PC-9 (cell line): ENCODE measurements at regions not wholly inside any gene's neighbourhood (a gene's known extent, or its start where the extent isn't known, plus 50 kb on each side); places are given as distances from the start of the nearest gene placed in this dataset.

Source experiments
- BruUV-seq: library from RNA; stranded (reverse); fragments of 400-500 nt; replicated peaks from 2 replicates; lab custom pipeline; 2021; lab: Mats Ljungman, UMichigan
- CTCF ChIA-PET: fragments of 300-600 bp; sonication (Branson Sonifier 250); formaldehyde crosslinking; loops from one replicate; lab custom pipeline; 2022; ENCODE audit warnings: antibody characterized with exemption; lab: Charles Lee
- POLR2A ChIA-PET: fragments of 300-600 bp; sonication (Branson Sonifier 250); formaldehyde crosslinking; loops from one replicate; lab custom pipeline; 2022; ENCODE audit warnings: antibody characterized with exemption; ENCODE audit not compliant: unreplicated experiment; lab: Charles Lee
- DNase-seq, 2 experiments: peaks; one replicate each; pipeline versions ENCODE4 v3.0.0 to v3.0.0-alpha.2; 2015 to 2022; ENCODE audit warnings: mixed read lengths in 1 of 2
- H2AFZ ChIP-seq: fragments of 200-600 bp; sonication (generic); 2 replicates; pipeline ENCODE4 v1.8.1; 2017; ENCODE audit warnings: antibody characterized with exemption
- H3F3A ChIP-seq: fragments of 200-600 bp; sonication (generic); 2 replicates; pipeline ENCODE4 v1.8.1; 2017; ENCODE audit warnings: antibody characterized with exemption, mild to moderate bottlenecking, low read depth; ENCODE audit not compliant: insufficient read depth
- H3K27ac ChIP-seq: fragments of 200-600 bp; sonication (generic); 2 replicates; pipeline ENCODE4 v1.6.1; 2016; ENCODE audit warnings: mixed run types
- H3K27me3 ChIP-seq: fragments of 200-600 bp; sonication (generic); 2 replicates; pipeline ENCODE4 v1.6.1; 2016; ENCODE audit warnings: low read depth, mixed run types; ENCODE audit not compliant: insufficient read depth
- H3K36me3 ChIP-seq: fragments of 200-600 bp; sonication (generic); 2 replicates; pipeline ENCODE4 v1.6.1; 2016; ENCODE audit warnings: low read depth, mixed run types
- H3K4me1 ChIP-seq: fragments of 200-600 bp; sonication (generic); replicated peaks from 2 replicates; pipeline ENCODE4 v1.6.1; 2016; ENCODE audit warnings: mixed run types; ENCODE audit not compliant: insufficient read depth
- H3K4me2 ChIP-seq: fragments of 200-600 bp; sonication (generic); 2 replicates; pipeline ENCODE4 v1.6.1; 2017; ENCODE audit warnings: mixed run types
- H3K4me3 ChIP-seq: fragments of 200-600 bp; sonication (generic); 2 replicates; pipeline ENCODE4 v1.6.1; 2016; ENCODE audit warnings: mixed run types
- H3K79me2 ChIP-seq: fragments of 200-600 bp; sonication (generic); 2 replicates; pipeline ENCODE4 v1.6.1; 2017; ENCODE audit warnings: low read depth, mixed run types
- H3K9me2 ChIP-seq: fragments of 200-600 bp; sonication (generic); 2 replicates; pipeline ENCODE4 v1.8.1; 2017; ENCODE audit warnings: mild to moderate bottlenecking; ENCODE audit not compliant: insufficient read depth
- H3K9me3 ChIP-seq: fragments of 200-600 bp; sonication (generic); 2 replicates; pipeline ENCODE4 v1.8.1; 2016; ENCODE audit warnings: low read depth; ENCODE audit not compliant: insufficient read depth
- H4K20me1 ChIP-seq: fragments of 200-600 bp; sonication (generic); 2 replicates; pipeline ENCODE4 v1.8.1; 2017; ENCODE audit not compliant: insufficient read depth
- CTCF ChIP-seq: fragments of 200-600 bp; sonication (generic); conservative IDR thresholded peaks from 2 replicates; pipeline ENCODE4 v1.6.1; 2017; ENCODE audit warnings: mixed run types, antibody characterized with exemption, mild to moderate bottlenecking, moderate library complexity
- EZH2 ChIP-seq: fragments of 200-600 bp; sonication (generic); IDR thresholded peaks from 2 replicates; pipeline ENCODE4 v1.8.0; 2017; ENCODE audit warnings: antibody characterized with exemption, low read depth
- intact Hi-C: fragments of 100-400 bp; cut with micrococcal nuclease; formaldehyde crosslinking; loops from one replicate; pipeline ENCODE4 v1.10.0; 2022; ENCODE audit not compliant: unreplicated experiment

DNA sequence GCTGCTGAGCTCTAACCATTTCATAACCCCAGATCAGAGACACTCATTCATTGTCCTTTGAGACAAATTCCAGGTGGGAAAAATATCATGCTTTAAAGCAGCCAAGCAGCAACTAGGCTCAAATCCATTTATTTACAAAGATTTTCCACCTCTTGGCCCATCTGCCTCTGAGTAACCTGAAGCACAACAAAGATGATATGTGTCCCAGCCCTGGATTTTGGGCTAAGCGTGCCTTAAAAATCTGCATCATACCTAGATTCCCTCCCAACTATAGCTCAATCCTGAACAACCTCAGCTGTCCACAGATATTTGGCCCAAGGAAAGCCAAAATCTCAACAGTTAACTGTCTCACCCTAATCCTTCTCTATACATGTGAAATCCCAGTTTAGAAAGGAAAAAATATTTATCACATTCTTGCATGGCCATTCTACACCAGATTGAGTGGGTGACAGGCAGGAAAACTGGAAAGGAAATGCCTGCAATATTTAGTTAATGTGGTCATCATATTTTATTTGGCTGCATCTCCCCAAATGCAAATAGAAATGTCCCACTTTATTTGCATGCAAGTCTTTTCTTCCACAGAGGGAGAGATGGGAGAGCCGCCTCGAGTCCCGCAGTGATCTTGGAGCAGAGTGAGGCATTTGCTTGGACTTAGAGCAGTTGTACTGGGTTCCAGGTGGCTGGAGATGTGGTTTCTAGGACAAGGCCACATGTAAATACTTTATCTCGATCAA, 146.4 kb upstream of the EOLA2 start:
- Histone ChIP-seq H2AFZ (no peak overlapping the region), H3K27me3 (no peaks in the 10 kb centered on the region), H4K20me1 (no peaks in the 10 kb centered on the region), H3K36me3 (no peaks in the 10 kb centered on the region), H3K9me2 (no peaks in the 10 kb centered on the region), H3K27ac (no peak overlapping the region), H3K79me2 (no peaks in the 10 kb centered on the region), H3F3A (no peaks in the 10 kb centered on the region), H3K9me3 (no peaks in the 10 kb centered on the region), H3K4me1 (no peaks in the 10 kb centered on the region), H3K4me2 (no peak overlapping the region), H3K4me3 (no peak overlapping the region)
- POLR2A ChIA-PET: no interaction called here
- BruUV-seq: no TSS peak
- intact Hi-C loops: no loop called here
- DNase-seq: peak; percentile 6 to 37
- CTCF ChIA-PET: no interaction called here
- no peak for TF ChIP-seq EZH2
- no peak for TF ChIP-seq CTCF

DNA sequence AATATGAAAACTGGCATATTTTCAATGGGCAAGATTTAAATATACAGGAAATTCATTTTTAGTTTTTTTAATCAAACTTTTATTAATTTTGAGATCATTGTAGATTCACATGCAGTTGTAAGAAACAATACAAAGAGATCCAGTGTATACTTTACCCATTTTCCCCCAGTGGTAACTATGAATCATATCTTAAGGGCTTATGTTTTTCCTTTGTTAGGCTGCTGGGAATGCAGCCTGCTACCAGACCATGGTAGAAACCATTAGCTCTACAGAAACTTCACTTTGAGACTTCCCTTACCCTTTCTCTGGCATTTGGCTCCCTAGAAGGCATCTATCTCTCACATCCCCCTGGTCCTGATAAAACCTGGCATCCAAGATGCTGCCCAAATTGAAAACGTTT, 147.6 kb upstream of the EOLA2 start:
- no peak for DNase-seq
- no peak overlapping the region for H3K27ac ChIP-seq
- BruUV-seq: no TSS peak

GRCh38 chrX:150086371-150086770, 148.1 kb upstream of the EOLA2 start:
- Histone ChIP-seq H4K20me1 (no peaks in the 10 kb centered on the region), H3K4me3 (no peak overlapping the region), H3K9me2 (no peaks in the 10 kb centered on the region), H2AFZ (no peak overlapping the region), H3K36me3 (no peaks in the 10 kb centered on the region), H3K4me2 (no peak overlapping the region), H3K27ac (no peak overlapping the region), H3K9me3 (no peaks in the 10 kb centered on the region), H3F3A (no peaks in the 10 kb centered on the region), H3K27me3 (no peaks in the 10 kb centered on the region), H3K4me1 (no peaks in the 10 kb centered on the region), H3K79me2 (no peaks in the 10 kb centered on the region)
- CTCF ChIA-PET: no interaction called here
- BruUV-seq: no TSS peak
- DNase-seq: no peak
- TF ChIP-seq EZH2 (no peak), CTCF (no peak)
- POLR2A ChIA-PET: no interaction called here
- intact Hi-C loops: no loop called here

More for the DNA sequence above, 147.6 kb upstream of the EOLA2 start:
- ChIA-PET POLR2A (no interaction called here), CTCF (no interaction called here)
- no peak overlapping the region for H2AFZ ChIP-seq
- no peak overlapping the region for H3K4me3 ChIP-seq
- no peaks in the 10 kb centered on the region for H3K27me3 ChIP-seq
- H3K79me2 ChIP-seq: no peaks in the 10 kb centered on the region
- no peaks in the 10 kb centered on the region for H3F3A ChIP-seq
- no peaks in the 10 kb centered on the region for H3K36me3 ChIP-seq
- no peak for TF ChIP-seq EZH2
- no peak for TF ChIP-seq CTCF
- no peaks in the 10 kb centered on the region for H3K9me3 ChIP-seq
- H3K9me2 ChIP-seq: no peaks in the 10 kb centered on the region
- H4K20me1 ChIP-seq: no peaks in the 10 kb centered on the region
- no peak overlapping the region for H3K4me2 ChIP-seq
- intact Hi-C loops: no loop called here
- H3K4me1 ChIP-seq: no peaks in the 10 kb centered on the region
